ENCODE measurements at regions not wholly inside any gene's neighbourhood (a gene's known extent, or its start where the extent isn't known, plus 50 kb on each side); places are given as distances from the start of the nearest gene placed in this dataset.

GRCh38 chr7:24419077-24419476 lies 135.1 kb downstream of the NPY start (continued):
- TF ChIP-seq EGR1 (IDR thresholded peaks at IDR 0.05; ENCODE audit: borderline replicate concordance in 1 of 2, low read depth in 2 of 2, low read length in 2 of 2), result no peak
- TF ChIP-seq TBL1XR1 (IDR thresholded peaks at IDR 0.05; ENCODE audit: low read depth, low read length), result no peak
- TF ChIP-seq ZBTB4 (CRISPR knock-in tag; IDR thresholded peaks at IDR 0.05), result no peak
- no peak for TF ChIP-seq CHD2 (IDR thresholded peaks at IDR 0.05; ENCODE audit: borderline replicate concordance, low read depth, low read length)
- no peak for TF ChIP-seq REST (IDR thresholded peaks at IDR 0.05; ENCODE audit: low read depth, low read length)
- no peak for TF ChIP-seq BACH1 (IDR thresholded peaks at IDR 0.05; ENCODE audit: borderline replicate concordance)
- TF ChIP-seq ZNF384 (IDR thresholded peaks at IDR 0.05; ENCODE audit: borderline replicate concordance, low read depth, low read length), result no peak
- TF ChIP-seq POLR2A (IDR thresholded peaks at IDR 0.05; ENCODE audit: low read depth, low read length), result no peak
- TF ChIP-seq CHD4 (IDR thresholded peaks at IDR 0.05), result no peak
- TF ChIP-seq NKRF (conservative IDR thresholded peaks at IDR 0.05), result no peak
- no peak for TF ChIP-seq ZBTB40 (IDR thresholded peaks at IDR 0.05; ENCODE audit: borderline replicate concordance)
- no peak for TF ChIP-seq ZSCAN29 (IDR thresholded peaks at IDR 0.05)
- no peak for TF ChIP-seq HDGF (IDR thresholded peaks at IDR 0.05)
- TF ChIP-seq SIN3A (IDR thresholded peaks at IDR 0.05; ENCODE audit: low read depth, low read length), result no peak
- no peak for TF ChIP-seq HSF1 (IDR thresholded peaks at IDR 0.05; ENCODE audit: low read depth, low read length)
- TF ChIP-seq TAF1 (IDR thresholded peaks at IDR 0.05; ENCODE audit: borderline replicate concordance, low read depth, low read length), result no peak

All from GM12878 (cell line).